Mesendoderm (in vitro differentiated cells): ENCODE measurements at regions not wholly inside any gene's neighbourhood (a gene's known extent, or its start where the extent isn't known, plus 50 kb on each side); places are given as distances from the start of the nearest gene placed in this dataset.
"Not testable (repeated sequence)": the region's sequence is repeated elsewhere in the genome, so short reads cannot be mapped to it uniquely, and the experiment has no call there.

ENCODE experiments used
- DNase-seq: peaks from one replicate; pipeline ENCODE4 v3.0.0; 2013
- H2AK5ac ChIP-seq: 2 replicates; pipeline ENCODE4 v1.6.1; 2013; ENCODE audit warnings: low read length, inconsistent platforms
- H2BK120ac ChIP-seq: 2 replicates; pipeline ENCODE4 v1.6.1; 2013; ENCODE audit warnings: low read depth, mild to moderate bottlenecking, low read length, moderate library complexity, mixed read lengths
- H2BK15ac ChIP-seq: replicated peaks from 2 replicates; pipeline ENCODE4 v1.6.1; 2013; ENCODE audit warnings: low read depth, mild to moderate bottlenecking, moderate library complexity
- H2BK5ac ChIP-seq: 2 replicates; pipeline ENCODE4 v1.6.1; 2013; ENCODE audit warnings: low read length, inconsistent platforms
- H3K18ac ChIP-seq: 2 replicates; pipeline ENCODE4 v1.6.1; 2013; ENCODE audit warnings: mild to moderate bottlenecking, low read length, mixed read lengths
- H3K23ac ChIP-seq: one replicate; pipeline ENCODE4 v1.6.1; 2013; ENCODE audit warnings: low read length
- H3K27ac ChIP-seq: 2 replicates; pipeline ENCODE4 v1.5.1; 2013; ENCODE audit warnings: low read depth, mild to moderate bottlenecking, inconsistent platforms, low read length, moderate library complexity
- H3K27me3 ChIP-seq: 2 replicates; pipeline ENCODE4 v1.6.1; 2013; ENCODE audit warnings: low read length, control low read depth, mild to moderate bottlenecking, inconsistent platforms; ENCODE audit not compliant: insufficient read depth, poor library complexity
- H3K36me3 ChIP-seq: 2 replicates; pipeline ENCODE4 v1.6.1; 2013; ENCODE audit warnings: low read length, inconsistent platforms; ENCODE audit not compliant: control insufficient read depth, insufficient read depth
- H3K4ac ChIP-seq: one replicate; pipeline ENCODE4 v1.6.1; 2013; ENCODE audit warnings: low read depth, mild to moderate bottlenecking, low read length, moderate library complexity
- H3K4me1 ChIP-seq: 2 replicates; pipeline ENCODE4 v1.6.1; 2013; ENCODE audit warnings: low read depth, low read length, inconsistent platforms; ENCODE audit not compliant: control insufficient read depth
- H3K4me2 ChIP-seq: 2 replicates; pipeline ENCODE4 v1.6.1; 2013; ENCODE audit warnings: low read length
- H3K4me3 ChIP-seq: 2 replicates; pipeline ENCODE4 v1.5.1; 2013; ENCODE audit warnings: mild to moderate bottlenecking, low read length
- H3K56ac ChIP-seq: one replicate; pipeline ENCODE4 v1.6.1; 2013; ENCODE audit warnings: low read length
- H3K79me1 ChIP-seq: 2 replicates; pipeline ENCODE4 v1.6.1; 2013; ENCODE audit warnings: low read length, inconsistent platforms
- H3K79me2 ChIP-seq: 2 replicates; pipeline ENCODE4 v1.6.1; 2013; ENCODE audit warnings: mild to moderate bottlenecking, low read length; ENCODE audit not compliant: control insufficient read depth, insufficient read depth
- H3K9ac ChIP-seq: 2 replicates; pipeline ENCODE4 v1.6.1; 2013; ENCODE audit warnings: low read length, inconsistent platforms
- H4K5ac ChIP-seq: one replicate; pipeline ENCODE4 v1.6.1; 2013; ENCODE audit warnings: low read length
- H4K8ac ChIP-seq: one replicate; pipeline ENCODE4 v1.6.1; 2013; ENCODE audit warnings: low read depth, mild to moderate bottlenecking, control low read depth, low read length, moderate library complexity
- WGBS: extraction: QIAGEN DNeasy Blood & Tissue Kit; methylation state at CpG from one replicate; pipeline ENCODE4 v1.1.7; 2013; ENCODE audit warnings: low lambda C conversion rate, missing lambda C conversion rate; ENCODE audit not compliant: insufficient coverage; ENCODE audit errors: extremely low coverage; 5-methylcytosine and 5-hydroxymethylcytosine counted together

DNA sequence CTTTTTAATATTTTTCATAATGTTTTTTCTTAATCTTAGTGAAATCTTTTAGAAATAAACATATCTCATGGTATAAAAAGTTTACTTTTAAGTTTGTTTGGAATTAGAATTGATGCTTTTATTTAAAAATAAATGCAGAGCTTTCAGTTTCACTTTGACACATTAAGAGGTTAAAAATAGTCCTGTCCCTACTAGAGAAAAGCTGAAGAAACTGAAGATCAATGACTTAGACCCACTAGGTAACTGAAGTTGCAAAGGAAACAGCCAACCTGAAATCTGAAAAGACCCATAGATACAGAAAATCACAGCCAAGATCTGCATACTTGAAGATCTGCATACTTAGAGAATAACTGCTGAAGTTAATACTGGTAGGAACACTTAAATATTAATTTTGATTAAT, 237.6 kb downstream of the RAP2B start:
- Histone ChIP-seq H3K27ac (no peak overlapping the region), H3K9ac (no peak overlapping the region), H3K79me1 (no peaks in the 10 kb centered on the region), H3K18ac (no peak overlapping the region), H3K27me3 (no peaks in the 10 kb centered on the region), H3K79me2 (no peaks in the 10 kb centered on the region), H3K36me3 (no peaks in the 10 kb centered on the region), H3K4me1 (no peaks in the 10 kb centered on the region), H4K5ac (no peak overlapping the region), H3K4me3 (no peak overlapping the region), H2AK5ac (no peak overlapping the region), H2BK15ac (no peak overlapping the region), H2BK120ac (no peak overlapping the region), H3K23ac (no peak overlapping the region), H3K4me2 (no peak overlapping the region), H3K4ac (no peak overlapping the region), H3K56ac (no peak overlapping the region), H4K8ac (no peak overlapping the region), H2BK5ac (no peak overlapping the region)
- no peak for DNase-seq

DNA sequence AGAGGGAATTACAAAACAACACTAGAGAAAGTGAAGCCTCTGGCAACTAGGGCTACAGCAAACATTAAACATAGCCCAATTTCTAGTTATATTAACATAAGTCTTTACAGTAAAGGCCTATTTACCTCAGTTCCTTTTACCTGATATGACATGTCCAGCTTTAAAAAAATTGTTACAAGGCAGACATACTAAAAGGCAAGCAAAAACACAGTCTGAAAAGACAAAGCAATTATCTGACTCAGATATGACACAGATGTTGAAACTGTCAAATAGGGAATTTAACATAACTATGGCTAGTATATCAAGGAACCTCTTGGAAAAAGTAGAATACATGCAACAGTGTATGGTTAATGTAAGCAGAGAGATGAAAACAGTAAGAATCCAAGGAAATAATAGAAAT, 238.6 kb downstream of the RAP2B start:
- Histone ChIP-seq H3K4me1 (no peaks in the 10 kb centered on the region), H3K4ac (no peak overlapping the region), H3K18ac (no peak overlapping the region), H2AK5ac (no peak overlapping the region), H3K79me1 (no peaks in the 10 kb centered on the region), H3K36me3 (no peaks in the 10 kb centered on the region), H4K8ac (no peak overlapping the region), H3K4me3 (no peak overlapping the region), H3K9ac (no peak overlapping the region), H3K56ac (no peak overlapping the region), H2BK5ac (no peak overlapping the region), H3K23ac (no peak overlapping the region), H2BK120ac (no peak overlapping the region), H3K27ac (no peak overlapping the region), H2BK15ac (no peak overlapping the region), H4K5ac (no peak overlapping the region), H3K79me2 (no peaks in the 10 kb centered on the region), H3K27me3 (no peaks in the 10 kb centered on the region), H3K4me2 (no peak overlapping the region)
- no peak for DNase-seq

DNA sequence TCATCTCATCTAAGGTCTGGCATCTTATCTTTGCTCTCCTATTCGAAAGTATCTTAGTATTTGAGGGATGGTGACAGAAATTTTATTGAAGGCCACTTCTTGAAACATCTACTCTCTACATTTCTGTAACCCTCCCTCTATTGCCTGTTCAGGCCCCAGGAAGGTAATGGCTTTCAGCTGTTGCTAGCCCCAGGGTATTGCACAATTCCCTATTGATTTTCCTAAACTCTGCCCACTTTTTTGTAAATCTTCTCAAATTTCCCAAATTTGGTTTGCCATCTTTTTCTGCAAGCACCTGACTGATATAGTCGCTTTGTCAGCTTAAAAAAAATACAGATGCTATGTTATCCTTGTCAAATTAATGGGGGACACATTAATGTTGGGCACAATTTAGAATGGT, 242.1 kb downstream of the RAP2B start:
- Histone ChIP-seq H4K5ac (no peak overlapping the region), H3K23ac (no peak overlapping the region), H3K4me1 (no peaks in the 10 kb centered on the region), H3K79me2 (no peaks in the 10 kb centered on the region), H3K9ac (no peak overlapping the region), H3K79me1 (no peaks in the 10 kb centered on the region), H3K27ac (no peak overlapping the region), H3K27me3 (no peaks in the 10 kb centered on the region), H4K8ac (no peak overlapping the region), H3K56ac (no peak overlapping the region), H2AK5ac (no peak overlapping the region), H3K4ac (no peak overlapping the region), H2BK15ac (no peak overlapping the region), H3K4me3 (no peak overlapping the region), H3K4me2 (no peak overlapping the region), H2BK5ac (no peak overlapping the region), H3K36me3 (no peaks in the 10 kb centered on the region), H3K18ac (no peak overlapping the region), H2BK120ac (no peak overlapping the region)
- DNase-seq, result no peak
- WGBS, result no CpG with 5 or more reads among the region's 2 CpGs

DNA sequence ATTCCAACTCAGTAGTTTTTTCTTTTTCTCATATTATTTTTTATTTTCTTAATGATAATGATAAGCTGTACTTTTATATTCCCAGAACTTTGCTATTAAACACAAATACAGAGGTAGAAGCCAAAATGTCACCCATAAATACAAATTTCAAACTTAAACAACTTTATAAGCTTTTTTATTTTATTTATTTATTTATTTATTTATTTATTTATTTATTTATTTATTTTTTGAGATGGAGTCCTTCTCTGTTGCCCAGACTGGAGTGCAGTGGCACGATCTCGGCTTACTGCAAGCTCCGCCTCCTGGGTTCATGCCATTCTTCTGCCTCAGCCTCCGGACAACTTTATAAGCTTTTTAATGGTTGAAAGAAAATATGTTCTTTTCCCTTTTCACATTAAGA, 243.3 kb downstream of the RAP2B start:
- H3K23ac ChIP-seq, H3K4me3 ChIP-seq, H2BK120ac ChIP-seq, H2AK5ac ChIP-seq, H3K9ac ChIP-seq, H3K27ac ChIP-seq, H4K8ac ChIP-seq, H3K4ac ChIP-seq, H2BK5ac ChIP-seq, H3K79me1 ChIP-seq, H3K79me2 ChIP-seq, H3K36me3 ChIP-seq, H2BK15ac ChIP-seq, H3K18ac ChIP-seq, H3K27me3 ChIP-seq, H3K4me1 ChIP-seq, H3K4me2 ChIP-seq, H4K5ac ChIP-seq, H3K56ac ChIP-seq, DNase-seq: not testable (repeated sequence)
- no CpG with 5 or more reads among the region's 4 CpGs for WGBS

DNA sequence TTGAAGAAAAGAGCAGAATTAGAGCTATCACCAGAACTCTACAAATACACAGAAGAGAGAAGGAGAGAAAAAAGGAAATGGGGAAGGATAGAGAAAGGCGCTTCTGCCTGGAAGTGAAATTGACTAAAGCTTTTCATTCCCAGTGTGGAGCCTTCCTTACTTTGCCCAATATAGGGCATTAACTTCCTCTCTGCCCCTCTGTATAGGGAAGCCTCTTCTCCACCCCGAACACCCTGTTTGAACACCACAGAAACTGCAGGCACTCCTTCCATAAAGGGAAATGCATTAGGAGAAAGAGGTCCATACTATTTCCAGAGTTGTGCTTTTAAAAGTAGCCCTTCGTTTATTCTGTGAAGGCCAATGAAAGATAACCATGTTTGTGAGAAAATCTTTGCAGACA, 248.5 kb downstream of the RAP2B start:
- Histone ChIP-seq H3K4ac (no peak overlapping the region), H3K23ac (no peak overlapping the region), H3K18ac (no peak overlapping the region), H2BK15ac (no peak overlapping the region), H2BK5ac (no peak overlapping the region), H4K8ac (no peak overlapping the region), H3K4me3 (no peak overlapping the region), H3K27ac (no peak overlapping the region), H3K4me1 (no peaks in the 10 kb centered on the region), H3K36me3 (no peaks in the 10 kb centered on the region), H2BK120ac (no peak overlapping the region), H3K9ac (no peak overlapping the region), H3K27me3 (no peaks in the 10 kb centered on the region), H3K79me1 (no peaks in the 10 kb centered on the region), H3K4me2 (no peak overlapping the region), H3K79me2 (no peaks in the 10 kb centered on the region), H3K56ac (no peak overlapping the region), H2AK5ac (no peak overlapping the region), H4K5ac (no peak overlapping the region)
- WGBS, result no CpG with 5 or more reads among the region's 3 CpGs
- DNase-seq, result no peak

DNA sequence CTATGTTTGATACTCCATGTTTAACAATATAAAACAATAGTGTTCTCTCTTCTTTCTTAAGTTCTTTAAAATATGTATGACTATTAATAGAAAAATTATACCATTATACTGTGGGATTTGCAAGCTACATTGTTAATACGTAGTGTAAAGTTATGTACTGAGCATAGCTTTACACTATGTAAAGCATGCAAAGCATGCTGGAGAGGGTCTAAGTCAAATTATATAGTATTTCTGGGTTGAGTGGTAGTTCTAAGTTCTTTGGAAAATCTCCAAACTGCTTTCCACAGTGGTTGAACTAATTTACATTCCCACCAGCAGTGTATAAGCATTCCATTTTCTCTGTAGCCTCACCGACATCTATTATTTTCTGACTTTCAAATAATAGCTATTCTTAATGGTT, 253.0 kb downstream of the RAP2B start:
- Histone ChIP-seq H3K18ac (no peak overlapping the region), H3K9ac (no peak overlapping the region), H3K4me1 (no peaks in the 10 kb centered on the region), H2AK5ac (no peak overlapping the region), H3K27me3 (no peaks in the 10 kb centered on the region), H3K79me1 (no peaks in the 10 kb centered on the region), H2BK120ac (no peak overlapping the region), H3K4ac (no peak overlapping the region), H3K4me2 (no peak overlapping the region), H3K36me3 (no peaks in the 10 kb centered on the region), H2BK15ac (no peak overlapping the region), H3K4me3 (no peak overlapping the region), H3K56ac (no peak overlapping the region), H4K8ac (no peak overlapping the region), H3K23ac (no peak overlapping the region), H2BK5ac (no peak overlapping the region), H3K27ac (no peak overlapping the region), H3K79me2 (no peaks in the 10 kb centered on the region), H4K5ac (no peak overlapping the region)
- WGBS, result no CpG with 5 or more reads among the region's 2 CpGs
- no peak for DNase-seq
